Prostate gland (tissue), 2 donors: ENCODE measurements at regions not wholly inside any gene's neighbourhood (a gene's known extent, or its start where the extent isn't known, plus 50 kb on each side); places are given as distances from the start of the nearest gene placed in this dataset.

ENCODE experiments used
- DNase-seq: peaks from one replicate; pipeline ENCODE4 v3.0.0-alpha.2; 2019; ENCODE audit warnings: low spot score
- H3K27ac ChIP-seq, 2 donors: fragments of 200-600 bp; sonication (generic); 2 replicates each; pipeline ENCODE4 v1.5.1; 2017 to 2019
- H3K27me3 ChIP-seq: fragments of 200-600 bp; sonication (generic); replicated peaks from 2 replicates; pipeline ENCODE4 v1.5.1; 2019; ENCODE audit not compliant: insufficient read depth
- H3K36me3 ChIP-seq, 2 donors: fragments of 200-600 bp; sonication (generic); 1 replicate in 1 of 2; 2 replicates in 1 of 2; pipeline versions ENCODE4 v1.5.1 to v1.8.1; 2017 to 2019
- H3K4me1 ChIP-seq: fragments of 200-600 bp; sonication (generic); replicated peaks from 2 replicates; pipeline ENCODE4 v1.5.1; 2019
- H3K4me3 ChIP-seq, 2 donors: fragments of 200-600 bp; sonication (generic); 2 replicates each; pipeline ENCODE4 v1.5.1; 2017 to 2019
- H3K9me3 ChIP-seq: fragments of 200-600 bp; sonication (generic); 2 replicates; pipeline ENCODE4 v1.5.1; 2017
- CTCF ChIP-seq, 4 experiments: fragments of 200-600 bp in 2 of 4; fragments of 450-650 bp in 2 of 4; sonication (generic) in 2 of 4; IDR thresholded peaks; 1 replicate in 3 of 4; 2 replicates in 1 of 4; pipeline ENCODE4 v1.5.1; 2016 to 2019; ENCODE audit warnings: antibody characterized with exemption in 4 of 4, mild to moderate bottlenecking in 2 of 4, moderate library complexity in 2 of 4
- POLR2A ChIP-seq: fragments of 450-650 bp; IDR thresholded peaks from one replicate; pipeline ENCODE4 v1.6.1; 2016; ENCODE audit warnings: antibody characterized with exemption, mild to moderate bottlenecking
- POLR2AphosphoS5 ChIP-seq: sonication (generic); formaldehyde crosslinking; IDR thresholded peaks from one replicate; pipeline ENCODE4 v1.6.1; 2017; ENCODE audit warnings: antibody characterized with exemption
- WGBS: methylation state at CpG from one replicate; pipeline ENCODE4 v1.1.5; 2018; 5-methylcytosine and 5-hydroxymethylcytosine counted together
- intact Hi-C: fragments of 100-400 bp; cut with DNase I; formaldehyde crosslinking; loops from one replicate; pipeline ENCODE4 v1.14.2; 2022

- H3K4me1 ChIP-seq = no peaks in the 10 kb centered on the region
- 95% methylated on average over 7 of the region's 7 CpGs for WGBS
- TF ChIP-seq POLR2AphosphoS5 (no peak), CTCF (IDR thresholded peaks at IDR 0.05) (no peak), POLR2A (no peak)
- H3K36me3 ChIP-seq = no peaks in the 10 kb centered on the region
- no peaks in the 10 kb centered on the region for H3K27me3 ChIP-seq
- no peak overlapping the region for H3K4me3 ChIP-seq
- H3K9me3 ChIP-seq = no peaks in the 10 kb centered on the region
- H3K27ac ChIP-seq = no peak overlapping the region
- no peak for DNase-seq
- intact Hi-C loops = loop anchor here (10.0 kb wide), 1 partner anchor 246 kb away; no protein-coding TSS in a partner anchor
Observed at GRCh38 chr9:16120727-16121126, 567.9 kb downstream of the CCDC171 start.

- 91% methylated on average over 9 of the region's 9 CpGs for WGBS
- no peak overlapping the region for H3K27ac ChIP-seq
- intact Hi-C loops = loop anchor here (10.0 kb wide), 1 partner anchor 246 kb away; no protein-coding TSS in a partner anchor
- TF ChIP-seq POLR2AphosphoS5 = no peak
- no peaks in the 10 kb centered on the region for H3K9me3 ChIP-seq
- no peak overlapping the region for H3K4me3 ChIP-seq
- no peaks in the 10 kb centered on the region for H3K4me1 ChIP-seq
- H3K27me3 ChIP-seq = no peaks in the 10 kb centered on the region
- H3K36me3 ChIP-seq = no peaks in the 10 kb centered on the region
- no peak for DNase-seq
Observed at GRCh38 chr9:16121168-16121567, 568.3 kb downstream of the CCDC171 start.

GRCh38 chr9:16121601-16122286, 568.9 kb downstream of the CCDC171 start:
- 90% methylated on average over 7 of the region's 7 CpGs for WGBS
- no peak for DNase-seq
- Histone ChIP-seq H3K4me3 (no peak overlapping the region), H3K27ac (no peak overlapping the region), H3K36me3 (no peaks in the 10 kb centered on the region), H3K4me1 (no peaks in the 10 kb centered on the region), H3K27me3 (no peaks in the 10 kb centered on the region), H3K9me3 (no peaks in the 10 kb centered on the region)
- intact Hi-C loops = loop anchor here (10.0 kb wide), 1 partner anchor 247 kb away; no protein-coding TSS in a partner anchor
- TF ChIP-seq CTCF (IDR thresholded peaks at IDR 0.05) = no peak
- TF ChIP-seq POLR2AphosphoS5 = no peak
- TF ChIP-seq POLR2A = no peak

- DNase-seq = no peak
- Histone ChIP-seq H3K4me3 (no peak overlapping the region), H3K36me3 (no peaks in the 10 kb centered on the region), H3K4me1 (no peaks in the 10 kb centered on the region), H3K27ac (no peak overlapping the region), H3K9me3 (no peaks in the 10 kb centered on the region), H3K27me3 (no peaks in the 10 kb centered on the region)
- intact Hi-C loops = loop anchor here (10.0 kb wide), 1 partner anchor 251 kb away; no protein-coding TSS in a partner anchor
- WGBS = 89% methylated on average over 2 of the region's 2 CpGs
- TF ChIP-seq POLR2A = no peak
- TF ChIP-seq CTCF (IDR thresholded peaks at IDR 0.05) = no peak
- no peak for TF ChIP-seq POLR2AphosphoS5
Observed at GRCh38 chr9:16125629-16126028, 572.8 kb downstream of the CCDC171 start.

- H3K4me3 ChIP-seq = no peak overlapping the region
- intact Hi-C loops = loop anchor here (10.0 kb wide), 1 partner anchor 251 kb away; no protein-coding TSS in a partner anchor
- no peak for TF ChIP-seq POLR2AphosphoS5
- TF ChIP-seq CTCF (IDR thresholded peaks at IDR 0.05) = no peak
- TF ChIP-seq POLR2A = no peak
- no peak overlapping the region for H3K27ac ChIP-seq
- no peak for DNase-seq
- 51% methylated on average over 2 of the region's 2 CpGs for WGBS
- H3K27me3 ChIP-seq = no peaks in the 10 kb centered on the region
- no peaks in the 10 kb centered on the region for H3K4me1 ChIP-seq
- H3K36me3 ChIP-seq = no peaks in the 10 kb centered on the region
- H3K9me3 ChIP-seq = no peaks in the 10 kb centered on the region
Observed at GRCh38 chr9:16126042-16126441, 573.2 kb downstream of the CCDC171 start.
